ENCODE measurements at regions not wholly inside any gene's neighbourhood (a gene's known extent, or its start where the extent isn't known, plus 50 kb on each side); places are given as distances from the start of the nearest gene placed in this dataset.

GRCh38 chr14:94935706-94936300 is 165.9 kb upstream of the GSC start:
- Histone ChIP-seq H3K4me2 (no peak overlapping the region), H3K4me1 (ENCODE audit: insufficient read depth) (peaks cover 12% of the 10 kb centered on the region), H4K20me1 (ENCODE audit: insufficient read depth, poor library complexity, severe bottlenecking) (no peaks in the 10 kb centered on the region), H3K9me2 (replicated peaks; ENCODE audit: insufficient read depth) (no peaks in the 10 kb centered on the region), H3K79me2 (no peaks in the 10 kb centered on the region), H2AFZ (no peak overlapping the region), H3K27ac (peak overlapping the region; percentile 48), H3K36me3 (replicated peaks; ENCODE audit: insufficient read depth, low read depth) (no peaks in the 10 kb centered on the region), H3K9me3 (ENCODE audit: low read depth) (no peaks in the 10 kb centered on the region), H3K27me3 (peaks cover 2% of the 10 kb centered on the region), H3K4me3 (no peak overlapping the region)
- no peak for DNase-seq (ENCODE audit: low spot score)
- 71% methylated on average over 10 of the region's 13 CpGs for WGBS (ENCODE audit: low lambda C conversion rate, missing lambda C conversion rate)
- TF ChIP-seq CTCF (IDR thresholded peaks at IDR 0.05; ENCODE audit: poor library complexity): no peak
- TF ChIP-seq EZH2phosphoT487 (IDR thresholded peaks at IDR 0.05; ENCODE audit: low read depth, severe bottlenecking, unreplicated experiment): no peak
- no peak for TF ChIP-seq EZH2 (IDR thresholded peaks at IDR 0.05; ENCODE audit: borderline replicate concordance)

GRCh38 chr14:94934276-94934810 is 164.4 kb upstream of the GSC start:
- DNase-seq (ENCODE audit: low spot score): no peak
- no peaks in the 10 kb centered on the region for H4K20me1 ChIP-seq (ENCODE audit: insufficient read depth, poor library complexity, severe bottlenecking)
- no peak overlapping the region for H2AFZ ChIP-seq
- TF ChIP-seq EZH2phosphoT487 (IDR thresholded peaks at IDR 0.05; ENCODE audit: low read depth, severe bottlenecking, unreplicated experiment) (no peak), CTCF (IDR thresholded peaks at IDR 0.05; ENCODE audit: poor library complexity) (no peak), EZH2 (IDR thresholded peaks at IDR 0.05; ENCODE audit: borderline replicate concordance) (no peak)
- H3K9me3 ChIP-seq (ENCODE audit: low read depth): no peaks in the 10 kb centered on the region
- 67% methylated on average over 6 of the region's 6 CpGs for WGBS (ENCODE audit: low lambda C conversion rate, missing lambda C conversion rate)
- H3K4me3 ChIP-seq: no peak overlapping the region
- no peaks in the 10 kb centered on the region for H3K36me3 ChIP-seq (replicated peaks; ENCODE audit: insufficient read depth, low read depth)
- H3K4me2 ChIP-seq: peak overlapping the region; percentile 2
- H3K27me3 ChIP-seq: peaks cover 2% of the 10 kb centered on the region
- no peaks in the 10 kb centered on the region for H3K9me2 ChIP-seq (replicated peaks; ENCODE audit: insufficient read depth)
- H3K27ac ChIP-seq: peak overlapping the region; percentile 20
- H3K79me2 ChIP-seq: no peaks in the 10 kb centered on the region
- peaks cover 12% of the 10 kb centered on the region for H3K4me1 ChIP-seq (ENCODE audit: insufficient read depth)

GRCh38 chr14:94933486-94933885 is 163.6 kb upstream of the GSC start:
- Histone ChIP-seq H4K20me1 (ENCODE audit: insufficient read depth, poor library complexity, severe bottlenecking) (no peaks in the 10 kb centered on the region), H3K36me3 (replicated peaks; ENCODE audit: insufficient read depth, low read depth) (no peaks in the 10 kb centered on the region), H3K4me1 (ENCODE audit: insufficient read depth) (peaks cover 12% of the 10 kb centered on the region), H3K4me2 (no peak overlapping the region), H3K9me3 (ENCODE audit: low read depth) (no peaks in the 10 kb centered on the region), H3K27ac (peak overlapping the region; percentile 7), H3K79me2 (no peaks in the 10 kb centered on the region), H3K27me3 (peaks cover 2% of the 10 kb centered on the region), H2AFZ (no peak overlapping the region), H3K4me3 (no peak overlapping the region), H3K9me2 (replicated peaks; ENCODE audit: insufficient read depth) (no peaks in the 10 kb centered on the region)
- WGBS (ENCODE audit: low lambda C conversion rate, missing lambda C conversion rate): 51% methylated on average over 5 of the region's 5 CpGs
- TF ChIP-seq EZH2 (IDR thresholded peaks at IDR 0.05; ENCODE audit: borderline replicate concordance): no peak
- TF ChIP-seq CTCF (IDR thresholded peaks at IDR 0.05; ENCODE audit: poor library complexity): no peak
- TF ChIP-seq EZH2phosphoT487 (IDR thresholded peaks at IDR 0.05; ENCODE audit: low read depth, severe bottlenecking, unreplicated experiment): no peak
- DNase-seq (ENCODE audit: low spot score): no peak
